Skeletal muscle satellite cell (primary cell): ENCODE measurements at regions not wholly inside any gene's neighbourhood (a gene's known extent, or its start where the extent isn't known, plus 50 kb on each side); places are given as distances from the start of the nearest gene placed in this dataset.

Experiments used
- H3K27me3 ChIP-seq: 2 replicates; pipeline ENCODE4 v1.7.0; 2013; ENCODE audit warnings: low read length; ENCODE audit not compliant: control insufficient read depth, insufficient read depth
- H3K36me3 ChIP-seq: 2 replicates; pipeline ENCODE4 v1.7.0; 2013; ENCODE audit warnings: mild to moderate bottlenecking, control low read depth, low read length; ENCODE audit not compliant: insufficient read depth
- H3K4me1 ChIP-seq: 2 replicates; pipeline ENCODE4 v1.7.0; 2013; ENCODE audit warnings: low read length; ENCODE audit not compliant: control insufficient read depth, insufficient read depth
- H3K4me2 ChIP-seq: 2 replicates; pipeline ENCODE4 v1.7.0; 2013; ENCODE audit warnings: mild to moderate bottlenecking, low read length
- H3K4me3 ChIP-seq: 2 replicates; pipeline ENCODE4 v1.7.0; 2013; ENCODE audit warnings: low read length
- H3K9ac ChIP-seq: 2 replicates; pipeline ENCODE4 v1.7.0; 2013; ENCODE audit warnings: mild to moderate bottlenecking, low read depth, low read length, moderate library complexity
- H3K9me3 ChIP-seq: replicated peaks from 2 replicates; pipeline ENCODE4 v1.7.0; 2013; ENCODE audit warnings: mild to moderate bottlenecking, control low read depth, low read length

DNA sequence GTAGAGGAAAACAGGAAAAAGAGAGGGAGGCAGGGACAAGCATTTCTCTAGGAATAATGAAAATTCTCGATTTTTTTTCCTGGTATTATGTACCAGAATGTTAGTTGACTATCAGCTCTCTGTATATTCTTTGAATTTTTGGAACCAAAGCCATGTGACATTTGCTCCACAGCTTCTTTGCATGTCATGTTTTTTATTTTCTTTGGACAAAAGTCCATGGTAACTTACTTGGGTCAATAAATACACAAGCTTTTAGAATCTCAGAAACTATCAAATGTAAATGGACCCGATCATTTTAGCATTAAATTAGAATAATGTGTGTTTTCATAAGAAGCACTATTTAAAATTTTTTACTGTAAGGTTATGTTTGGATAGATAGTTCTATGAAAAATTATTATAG is 320.5 kb downstream of the ZIC1 start:
- Histone ChIP-seq H3K4me1 (no peaks in the 10 kb centered on the region), H3K4me3 (no peak overlapping the region), H3K9ac (no peak overlapping the region), H3K4me2 (no peak overlapping the region), H3K27me3 (no peaks in the 10 kb centered on the region), H3K36me3 (no peaks in the 10 kb centered on the region), H3K9me3 (no peaks in the 10 kb centered on the region)

DNA sequence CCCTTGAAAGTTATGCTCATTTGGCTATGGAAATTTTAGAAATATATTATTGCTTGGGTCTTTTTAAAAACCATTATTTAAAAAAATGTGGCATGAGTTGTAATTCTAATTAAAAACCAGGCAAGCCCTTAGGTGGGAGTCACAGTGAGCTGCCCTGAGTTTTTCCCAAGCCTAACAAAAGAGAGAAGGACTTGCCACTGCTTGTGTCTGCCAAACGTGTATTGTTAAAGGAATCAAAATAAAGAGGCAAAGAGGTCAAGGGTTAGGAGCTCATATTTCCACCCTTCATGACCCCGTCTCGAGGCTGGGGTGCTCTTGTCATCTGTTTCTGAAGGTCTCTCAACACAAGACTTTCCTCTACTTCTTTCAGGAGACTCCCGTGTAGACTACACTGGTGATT is 321.1 kb downstream of the ZIC1 start:
- Histone ChIP-seq H3K4me1 (no peaks in the 10 kb centered on the region), H3K27me3 (no peaks in the 10 kb centered on the region), H3K4me2 (no peak overlapping the region), H3K36me3 (no peaks in the 10 kb centered on the region), H3K4me3 (no peak overlapping the region), H3K9ac (no peak overlapping the region), H3K9me3 (no peaks in the 10 kb centered on the region)

DNA sequence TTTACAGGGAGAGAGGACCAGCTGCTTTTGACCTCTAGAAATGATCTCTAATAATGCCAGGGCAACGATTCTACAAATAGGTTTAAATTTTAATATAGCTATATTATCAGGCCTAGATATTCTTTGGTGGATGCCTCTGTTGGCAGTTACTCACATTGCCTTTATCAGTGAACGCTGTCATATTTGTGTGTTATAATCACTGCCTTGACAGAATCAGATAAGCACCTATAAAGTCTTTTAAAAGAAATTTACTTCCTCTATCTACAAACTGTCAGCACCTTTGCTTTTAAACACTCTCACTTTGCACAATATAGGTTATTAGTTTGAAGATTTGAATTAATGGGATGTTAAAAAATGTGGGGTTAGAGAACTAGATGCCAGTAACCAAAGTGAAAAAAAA is 324.1 kb downstream of the ZIC1 start:
- H3K4me2 ChIP-seq: no peak overlapping the region
- no peak overlapping the region for H3K4me3 ChIP-seq
- no peaks in the 10 kb centered on the region for H3K27me3 ChIP-seq
- no peak overlapping the region for H3K9ac ChIP-seq
- H3K36me3 ChIP-seq: no peaks in the 10 kb centered on the region
- peaks cover 3% of the 10 kb centered on the region for H3K4me1 ChIP-seq
- H3K9me3 ChIP-seq: no peaks in the 10 kb centered on the region

DNA sequence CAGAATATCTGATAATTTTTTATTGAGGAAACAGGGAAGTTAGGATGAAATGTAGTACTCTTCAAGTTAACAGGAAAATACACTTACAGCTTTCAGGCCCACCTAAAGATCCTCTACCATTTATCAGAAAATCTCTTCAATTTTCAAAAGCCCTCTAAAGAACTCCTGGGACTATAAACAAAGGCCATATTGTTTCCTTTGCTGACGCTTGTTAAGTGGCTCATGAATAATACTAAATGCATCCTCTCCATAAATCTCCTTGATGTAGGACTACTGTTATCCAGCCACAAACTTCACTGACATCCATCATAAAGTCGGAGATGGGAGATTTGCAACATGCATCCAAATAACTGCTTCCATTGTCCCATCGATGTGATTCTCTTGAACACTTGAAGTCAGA is 326.5 kb downstream of the ZIC1 start:
- Histone ChIP-seq H3K27me3 (no peaks in the 10 kb centered on the region), H3K4me2 (no peak overlapping the region), H3K36me3 (no peaks in the 10 kb centered on the region), H3K4me1 (peaks cover 3% of the 10 kb centered on the region), H3K9me3 (no peaks in the 10 kb centered on the region), H3K4me3 (no peak overlapping the region), H3K9ac (no peak overlapping the region)

DNA sequence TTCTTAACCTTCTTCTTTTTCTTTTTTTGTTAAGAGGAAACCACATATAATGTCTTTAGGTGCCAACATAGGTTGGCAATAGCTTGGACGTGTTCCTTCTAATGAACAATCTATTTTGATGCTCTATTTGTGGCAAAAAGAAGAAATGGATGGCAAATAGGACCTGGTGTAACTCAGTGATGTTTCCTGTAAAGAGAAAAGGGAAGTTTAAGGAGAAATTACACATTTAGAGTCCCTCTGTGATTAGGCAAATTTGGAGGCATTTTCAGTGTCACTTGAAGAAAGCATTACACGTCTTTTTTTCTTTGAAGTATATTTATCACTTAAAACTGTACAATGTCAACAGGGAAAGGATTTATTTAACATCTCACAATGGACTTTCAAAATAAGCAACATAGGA is 327.1 kb downstream of the ZIC1 start:
- no peak overlapping the region for H3K4me2 ChIP-seq
- H3K4me3 ChIP-seq: no peak overlapping the region
- no peaks in the 10 kb centered on the region for H3K27me3 ChIP-seq
- no peak overlapping the region for H3K9ac ChIP-seq
- no peaks in the 10 kb centered on the region for H3K36me3 ChIP-seq
- no peaks in the 10 kb centered on the region for H3K9me3 ChIP-seq
- peaks cover 3% of the 10 kb centered on the region for H3K4me1 ChIP-seq

DNA sequence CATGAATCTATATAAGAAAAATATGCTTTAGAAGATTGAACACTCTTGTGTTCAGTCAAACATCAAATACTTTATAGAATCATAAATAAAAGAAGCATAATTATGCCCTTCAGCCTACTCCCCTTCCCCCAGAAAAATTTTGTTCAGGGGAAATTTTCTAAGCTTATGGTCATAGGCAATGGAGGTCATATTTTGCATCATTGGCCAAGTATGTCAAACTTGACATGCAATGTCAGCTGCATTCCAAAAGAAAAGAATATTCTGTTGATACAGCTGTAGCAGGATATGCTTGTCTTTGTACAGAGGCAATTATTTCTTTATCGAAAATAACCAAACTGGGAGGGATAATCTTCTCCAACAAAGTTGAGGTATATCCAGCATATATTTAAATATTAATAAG is 328.2 kb downstream of the ZIC1 start:
- no peak overlapping the region for H3K4me2 ChIP-seq
- no peaks in the 10 kb centered on the region for H3K9me3 ChIP-seq
- no peak overlapping the region for H3K9ac ChIP-seq
- no peaks in the 10 kb centered on the region for H3K27me3 ChIP-seq
- H3K36me3 ChIP-seq: no peaks in the 10 kb centered on the region
- H3K4me3 ChIP-seq: no peak overlapping the region
- peaks cover 3% of the 10 kb centered on the region for H3K4me1 ChIP-seq

DNA sequence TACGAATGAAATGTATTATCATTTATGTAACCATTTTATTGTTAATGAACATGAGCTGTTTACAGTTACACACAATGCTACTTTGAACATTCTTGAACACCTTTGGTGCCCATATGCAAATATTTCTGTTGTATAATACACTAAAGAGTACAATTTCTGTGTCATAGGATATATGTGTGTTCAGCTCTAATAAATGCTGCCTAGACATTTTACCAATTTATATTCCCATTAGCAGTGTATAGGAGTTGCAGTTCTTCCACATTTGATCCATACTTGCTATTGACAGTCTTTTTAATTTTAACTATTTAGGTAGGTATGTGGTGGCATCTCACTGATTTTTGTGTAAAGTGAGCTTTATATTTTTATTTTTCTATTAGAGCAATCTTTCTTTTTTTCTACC is 331.8 kb downstream of the ZIC1 start:
- Histone ChIP-seq H3K36me3 (no peaks in the 10 kb centered on the region), H3K9me3 (no peaks in the 10 kb centered on the region), H3K4me2 (no peak overlapping the region), H3K4me3 (no peak overlapping the region), H3K27me3 (no peaks in the 10 kb centered on the region), H3K4me1 (peaks cover 3% of the 10 kb centered on the region), H3K9ac (no peak overlapping the region)

DNA sequence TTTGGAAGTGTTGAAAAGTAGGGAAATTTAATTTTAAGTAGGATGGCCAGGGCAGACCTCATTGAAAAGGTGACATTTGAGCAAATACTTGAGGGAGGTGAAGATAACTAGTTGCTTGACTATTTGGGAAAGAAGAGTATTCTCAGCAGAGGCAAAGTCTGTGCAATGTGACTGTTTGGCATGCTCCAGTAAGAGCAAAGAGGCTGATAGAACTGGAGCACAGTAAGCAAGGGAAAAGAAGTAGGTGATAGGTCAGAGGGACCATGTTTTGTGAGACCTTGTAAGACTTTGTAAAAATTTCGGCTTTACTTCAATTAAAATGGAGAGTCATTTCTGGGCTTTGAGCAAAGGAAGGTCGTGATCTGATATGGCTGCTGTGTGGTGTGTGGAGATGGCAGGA is 335.8 kb downstream of the ZIC1 start:
- H3K36me3 ChIP-seq: no peaks in the 10 kb centered on the region

DNA sequence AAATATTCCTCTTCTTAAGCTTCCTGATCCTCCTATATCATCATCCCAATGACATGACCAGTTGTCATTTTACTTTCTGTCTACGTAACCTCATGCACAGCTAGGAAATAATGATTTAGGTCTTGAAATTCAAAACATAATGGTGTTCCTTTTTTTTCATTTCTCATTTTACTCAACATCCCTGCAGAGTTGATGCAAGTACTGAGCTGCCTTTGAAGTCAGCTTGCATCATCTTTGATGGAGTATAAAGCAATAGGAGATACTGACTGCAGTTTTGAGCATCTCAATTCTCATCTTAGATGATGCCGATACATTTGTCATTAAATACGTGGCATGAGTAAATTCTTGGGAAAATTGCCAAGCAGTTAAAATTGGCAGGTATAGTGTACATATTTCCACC is 346.1 kb downstream of the ZIC1 start:
- Histone ChIP-seq H3K9me3 (no peaks in the 10 kb centered on the region), H3K4me1 (peaks cover 5% of the 10 kb centered on the region), H3K4me3 (no peak overlapping the region), H3K4me2 (no peak overlapping the region), H3K9ac (no peak overlapping the region), H3K36me3 (no peaks in the 10 kb centered on the region), H3K27me3 (no peaks in the 10 kb centered on the region)

More for the DNA sequence above, 335.8 kb downstream of the ZIC1 start:
- Histone ChIP-seq H3K27me3 (no peaks in the 10 kb centered on the region), H3K4me3 (no peak overlapping the region), H3K9ac (no peak overlapping the region), H3K4me1 (no peaks in the 10 kb centered on the region), H3K9me3 (no peaks in the 10 kb centered on the region), H3K4me2 (no peak overlapping the region)

DNA sequence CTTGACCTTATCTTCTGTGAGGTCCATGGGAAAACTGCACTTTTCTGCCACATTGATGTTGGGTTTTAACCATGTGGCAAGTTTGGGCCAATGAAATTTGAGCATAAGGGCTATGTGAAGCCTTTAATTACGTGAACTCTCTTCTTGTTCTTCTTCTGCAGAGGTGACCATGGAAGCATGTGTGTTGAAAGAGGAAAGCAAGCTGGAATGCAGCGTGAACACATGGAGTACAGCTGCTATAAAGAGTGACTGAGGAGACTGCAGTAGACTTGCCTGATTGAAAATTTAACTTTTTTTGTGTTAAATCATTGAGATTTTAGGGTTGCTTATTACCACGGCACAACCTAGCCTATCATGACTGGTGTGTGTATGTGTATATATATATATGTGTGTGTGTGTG is 347.3 kb downstream of the ZIC1 start:
- Histone ChIP-seq H3K27me3 (no peaks in the 10 kb centered on the region), H3K4me3 (no peak overlapping the region)

DNA sequence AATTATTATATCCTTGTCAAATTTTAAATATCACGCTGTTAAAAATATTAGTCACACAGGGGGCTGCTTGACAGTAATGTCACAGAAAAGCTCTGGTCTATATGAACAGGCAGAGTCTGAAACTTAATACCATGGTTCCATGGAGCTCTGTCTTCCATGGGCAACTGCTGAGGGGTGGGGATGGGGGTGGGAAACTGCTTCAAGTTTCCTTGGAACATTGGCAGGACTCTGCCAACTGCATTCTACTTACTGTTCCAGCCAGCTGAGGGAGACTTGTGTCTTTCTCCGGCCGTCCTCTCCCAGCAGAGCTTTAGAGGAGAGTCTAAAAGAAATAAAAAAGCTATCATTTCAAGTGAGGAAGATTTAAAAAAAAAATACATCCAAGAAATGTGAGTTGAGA is 348.7 kb downstream of the ZIC1 start:
- no peaks in the 10 kb centered on the region for H3K27me3 ChIP-seq
- no peak overlapping the region for H3K4me2 ChIP-seq
- H3K36me3 ChIP-seq: no peaks in the 10 kb centered on the region
- no peak overlapping the region for H3K9ac ChIP-seq
- no peak overlapping the region for H3K4me3 ChIP-seq
- H3K9me3 ChIP-seq: no peaks in the 10 kb centered on the region
- peaks cover 5% of the 10 kb centered on the region for H3K4me1 ChIP-seq

More for the DNA sequence above, 347.3 kb downstream of the ZIC1 start:
- H3K36me3 ChIP-seq: no peaks in the 10 kb centered on the region
- H3K4me2 ChIP-seq: no peak overlapping the region
- H3K9ac ChIP-seq: no peak overlapping the region
- H3K9me3 ChIP-seq: no peaks in the 10 kb centered on the region
- H3K4me1 ChIP-seq: peaks cover 5% of the 10 kb centered on the region

DNA sequence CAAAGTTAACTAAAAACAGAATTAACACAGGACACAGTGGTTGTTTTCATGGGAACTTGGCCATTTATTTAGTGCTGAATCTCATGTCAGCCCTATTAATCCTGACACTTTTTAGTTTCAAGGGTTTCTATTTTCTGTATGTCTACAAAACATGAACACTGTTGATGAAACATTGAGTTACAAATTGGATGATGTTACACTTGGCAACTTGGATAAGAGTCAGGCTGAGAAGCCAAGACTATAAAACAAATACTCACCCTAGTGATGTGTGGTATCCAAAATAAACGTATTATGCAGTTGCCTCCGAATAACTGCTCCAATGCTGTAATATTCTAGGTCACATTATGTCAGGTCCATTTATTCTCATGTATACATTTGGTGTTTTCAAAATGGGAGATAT is 349.6 kb downstream of the ZIC1 start:
- Histone ChIP-seq H3K27me3 (no peaks in the 10 kb centered on the region), H3K36me3 (no peaks in the 10 kb centered on the region), H3K4me1 (peaks cover 5% of the 10 kb centered on the region), H3K9me3 (no peaks in the 10 kb centered on the region), H3K4me2 (no peak overlapping the region), H3K4me3 (no peak overlapping the region), H3K9ac (no peak overlapping the region)
